A673 (cell line): ENCODE measurements at regions not wholly inside any gene's neighbourhood (a gene's known extent, or its start where the extent isn't known, plus 50 kb on each side); places are given as distances from the start of the nearest gene placed in this dataset.

ENCODE experiments used
- CTCF ChIP-seq: fragments of 300-800, 200-600 bp; sonication (generic); conservative IDR thresholded peaks from 2 replicates; pipeline ENCODE4 v1.5.1; 2017; ENCODE audit warnings: low read depth, mild to moderate bottlenecking, antibody characterized with exemption, low read length, moderate library complexity, mixed read lengths
- EZH2 ChIP-seq: fragments of 200-600 bp; sonication (generic); IDR thresholded peaks from 2 replicates; pipeline ENCODE4 v1.6.1; 2017; ENCODE audit warnings: borderline replicate concordance, low read depth, mild to moderate bottlenecking, mixed read lengths, antibody characterized with exemption, low read length; ENCODE audit not compliant: poor library complexity, severe bottlenecking

- TF ChIP-seq CTCF (no peak), EZH2 (no peak)
Observed at GRCh38 chr6:164401871-164402270, 907.5 kb downstream of the C6orf118 start.
